Mesothelial cell of epicardium (in vitro differentiated cells): ENCODE measurements at regions not wholly inside any gene's neighbourhood (a gene's known extent, or its start where the extent isn't known, plus 50 kb on each side); places are given as distances from the start of the nearest gene placed in this dataset.

Source experiments
- DNase-seq, 2 experiments: peaks; one replicate each; pipeline ENCODE4 v3.0.0; 2021; ENCODE audit warnings: low spot score in 2 of 2; ENCODE audit not compliant: unreplicated experiment in 2 of 2
- H3K27ac Mint-ChIP-seq: 2 replicates; pipeline ENCODE4 v1.8.0; 2021; ENCODE audit warnings: mixed read lengths
- H3K27me3 Mint-ChIP-seq: 2 replicates; pipeline ENCODE4 v1.8.0; 2021; ENCODE audit warnings: low read depth, mixed read lengths
- H3K36me3 Mint-ChIP-seq: 2 replicates; pipeline ENCODE4 v1.8.0; 2021; ENCODE audit warnings: mixed read lengths
- H3K4me1 Mint-ChIP-seq: 2 replicates; pipeline ENCODE4 v1.8.0; 2021; ENCODE audit warnings: mixed read lengths
- H3K4me3 Mint-ChIP-seq: 2 replicates; pipeline ENCODE4 v1.8.0; 2021; ENCODE audit warnings: mild to moderate bottlenecking, moderate library complexity, mixed read lengths
- H3K9me3 Mint-ChIP-seq: 2 replicates; pipeline ENCODE4 v1.8.0; 2021; ENCODE audit warnings: mixed read lengths
- TF ChIP-seq, protein P1 (sequence below): fragments of 200-600 bp; sonication (generic); IDR thresholded peaks from one replicate; pipeline ENCODE4 v1.5.0; 2021; ENCODE audit warnings: antibody characterized with exemption; ENCODE audit not compliant: unreplicated experiment

GRCh38 chr3:106048946-106049481, 180.2 kb upstream of the CBLB start:
- Mint-ChIP-seq H3K4me3 (no peak overlapping the region), H3K27me3 (no peaks in the 10 kb centered on the region), H3K4me1 (peaks cover 16% of the 10 kb centered on the region), H3K36me3 (peaks cover 9% of the 10 kb centered on the region), H3K9me3 (peaks cover 19% of the 10 kb centered on the region), H3K27ac (peak overlapping the region; percentile 60)
- no peak for DNase-seq
- TF ChIP-seq, protein P1, sequence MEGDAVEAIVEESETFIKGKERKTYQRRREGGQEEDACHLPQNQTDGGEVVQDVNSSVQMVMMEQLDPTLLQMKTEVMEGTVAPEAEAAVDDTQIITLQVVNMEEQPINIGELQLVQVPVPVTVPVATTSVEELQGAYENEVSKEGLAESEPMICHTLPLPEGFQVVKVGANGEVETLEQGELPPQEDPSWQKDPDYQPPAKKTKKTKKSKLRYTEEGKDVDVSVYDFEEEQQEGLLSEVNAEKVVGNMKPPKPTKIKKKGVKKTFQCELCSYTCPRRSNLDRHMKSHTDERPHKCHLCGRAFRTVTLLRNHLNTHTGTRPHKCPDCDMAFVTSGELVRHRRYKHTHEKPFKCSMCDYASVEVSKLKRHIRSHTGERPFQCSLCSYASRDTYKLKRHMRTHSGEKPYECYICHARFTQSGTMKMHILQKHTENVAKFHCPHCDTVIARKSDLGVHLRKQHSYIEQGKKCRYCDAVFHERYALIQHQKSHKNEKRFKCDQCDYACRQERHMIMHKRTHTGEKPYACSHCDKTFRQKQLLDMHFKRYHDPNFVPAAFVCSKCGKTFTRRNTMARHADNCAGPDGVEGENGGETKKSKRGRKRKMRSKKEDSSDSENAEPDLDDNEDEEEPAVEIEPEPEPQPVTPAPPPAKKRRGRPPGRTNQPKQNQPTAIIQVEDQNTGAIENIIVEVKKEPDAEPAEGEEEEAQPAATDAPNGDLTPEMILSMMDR = no peak

- DNase-seq = no peak
- Mint-ChIP-seq H3K36me3 (peaks cover 9% of the 10 kb centered on the region), H3K27me3 (no peaks in the 10 kb centered on the region), H3K4me1 (peaks cover 16% of the 10 kb centered on the region), H3K4me3 (no peak overlapping the region), H3K27ac (no peak overlapping the region), H3K9me3 (peaks cover 23% of the 10 kb centered on the region)
- TF ChIP-seq, protein P1 = no peak
Measured at GRCh38 chr3:106049821-106050220, 181.0 kb upstream of the CBLB start.

GRCh38 chr3:106056931-106057330, 188.1 kb upstream of the CBLB start:
- no peaks in the 10 kb centered on the region for H3K27me3 Mint-ChIP-seq
- no peak overlapping the region for H3K27ac Mint-ChIP-seq
- peaks cover 8% of the 10 kb centered on the region for H3K36me3 Mint-ChIP-seq
- H3K4me3 Mint-ChIP-seq = no peak overlapping the region
- peaks cover 20% of the 10 kb centered on the region for H3K9me3 Mint-ChIP-seq
- peaks cover 35% of the 10 kb centered on the region for H3K4me1 Mint-ChIP-seq
- no peak for DNase-seq
- TF ChIP-seq, protein P1 = no peak

GRCh38 chr3:106058475-106058874, 189.7 kb upstream of the CBLB start:
- Mint-ChIP-seq H3K36me3 (peaks cover 10% of the 10 kb centered on the region), H3K27me3 (no peaks in the 10 kb centered on the region), H3K4me3 (no peak overlapping the region), H3K27ac (peak overlapping the region; percentile 70), H3K4me1 (peaks cover 35% of the 10 kb centered on the region), H3K9me3 (peaks cover 29% of the 10 kb centered on the region)
- TF ChIP-seq, protein P1 = no peak
- DNase-seq = no peak

GRCh38 chr3:106059953-106060517, 191.2 kb upstream of the CBLB start:
- Mint-ChIP-seq H3K27me3 (no peaks in the 10 kb centered on the region), H3K4me3 (no peak overlapping the region), H3K9me3 (peaks cover 32% of the 10 kb centered on the region), H3K36me3 (peaks cover 20% of the 10 kb centered on the region), H3K4me1 (peaks cover 35% of the 10 kb centered on the region), H3K27ac (peak overlapping the region; percentile 78)
- TF ChIP-seq, protein P1 = no peak
- DNase-seq = no peak

- no peak overlapping the region for H3K27ac Mint-ChIP-seq
- peaks cover 25% of the 10 kb centered on the region for H3K9me3 Mint-ChIP-seq
- H3K36me3 Mint-ChIP-seq = peaks cover 15% of the 10 kb centered on the region
- H3K4me1 Mint-ChIP-seq = peaks cover 18% of the 10 kb centered on the region
- H3K4me3 Mint-ChIP-seq = no peak overlapping the region
- H3K27me3 Mint-ChIP-seq = no peaks in the 10 kb centered on the region
- no peak for DNase-seq
- TF ChIP-seq, protein P1 = no peak
Measured at GRCh38 chr3:106063909-106064308, 195.1 kb upstream of the CBLB start.
